HL-60 (cell line): ENCODE measurements at regions not wholly inside any gene's neighbourhood (a gene's known extent, or its start where the extent isn't known, plus 50 kb on each side); places are given as distances from the start of the nearest gene placed in this dataset.

ENCODE experiments used
- DNase-seq, 2 experiments: peaks; one replicate each; pipeline ENCODE4 v3.0.0-alpha.2; 2010 to 2020; ENCODE audit warnings: low read depth in 1 of 2, low spot score in 1 of 2
- H3K27ac ChIP-seq: fragments of 250-450 bp; sonication (Bioruptor Pico); replicated peaks from 2 replicates; pipeline ENCODE4 v1.5.1; 2020; ENCODE audit warnings: mild to moderate bottlenecking, moderate library complexity
- H3K27me3 ChIP-seq: fragments of 250-450 bp; sonication (Bioruptor Pico); 2 replicates; pipeline ENCODE4 v1.5.1; 2021; ENCODE audit warnings: mild to moderate bottlenecking, moderate library complexity; ENCODE audit not compliant: insufficient read depth, poor library complexity, severe bottlenecking
- H3K4me3 ChIP-seq: replicated peaks from 2 replicates; pipeline ENCODE4 v1.5.1; 2011; ENCODE audit warnings: mild to moderate bottlenecking, control low read depth, low read length; ENCODE audit not compliant: insufficient read depth
- GABPA ChIP-seq: IDR thresholded peaks from 2 replicates; pipeline ENCODE4 v1.6.1; 2012; ENCODE audit warnings: low read depth
- POLR2AphosphoS5 ChIP-seq: IDR thresholded peaks from 2 replicates; pipeline ENCODE4 v1.6.1; 2012; ENCODE audit warnings: low read depth
- SPI1 ChIP-seq: IDR thresholded peaks from 2 replicates; pipeline ENCODE4 v1.6.1; 2012; ENCODE audit warnings: low read depth, mild to moderate bottlenecking, borderline replicate concordance
- TF ChIP-seq, protein P1 (sequence below): IDR thresholded peaks from 2 replicates; pipeline ENCODE4 v1.6.1; 2012; ENCODE audit warnings: low read depth; ENCODE audit not compliant: insufficient replicate concordance
- TF ChIP-seq, protein P2 (sequence below): IDR thresholded peaks from one replicate; pipeline ENCODE4 v1.5.1; 2011; ENCODE audit warnings: low read length, control low read depth, inconsistent platforms; ENCODE audit not compliant: insufficient read depth

DNA sequence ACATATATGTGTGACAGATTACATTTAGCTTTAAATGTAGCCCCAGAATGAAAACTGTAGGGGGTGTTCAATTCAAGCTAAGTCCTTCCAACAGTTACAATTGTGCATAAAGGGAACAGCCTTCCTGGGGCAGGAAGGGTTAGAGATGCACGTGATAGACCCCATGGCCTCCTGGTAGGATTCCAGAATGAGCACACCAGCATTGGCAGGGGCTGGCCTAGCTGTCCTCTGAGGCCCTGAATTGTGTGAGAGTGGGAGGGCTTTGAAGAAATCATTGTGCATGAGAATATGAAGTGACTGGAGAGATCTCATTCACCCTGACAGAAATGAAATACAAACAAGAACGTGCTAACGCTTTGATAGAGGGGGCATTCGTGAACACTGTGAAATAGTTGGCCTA, 663.8 kb upstream of the KLF4 start:
- Histone ChIP-seq H3K27ac (no peak overlapping the region), H3K4me3 (no peak overlapping the region)
- TF ChIP-seq SPI1: no peak
- TF ChIP-seq POLR2AphosphoS5: no peak
- no peak for TF ChIP-seq GABPA
- TF ChIP-seq, protein P1, sequence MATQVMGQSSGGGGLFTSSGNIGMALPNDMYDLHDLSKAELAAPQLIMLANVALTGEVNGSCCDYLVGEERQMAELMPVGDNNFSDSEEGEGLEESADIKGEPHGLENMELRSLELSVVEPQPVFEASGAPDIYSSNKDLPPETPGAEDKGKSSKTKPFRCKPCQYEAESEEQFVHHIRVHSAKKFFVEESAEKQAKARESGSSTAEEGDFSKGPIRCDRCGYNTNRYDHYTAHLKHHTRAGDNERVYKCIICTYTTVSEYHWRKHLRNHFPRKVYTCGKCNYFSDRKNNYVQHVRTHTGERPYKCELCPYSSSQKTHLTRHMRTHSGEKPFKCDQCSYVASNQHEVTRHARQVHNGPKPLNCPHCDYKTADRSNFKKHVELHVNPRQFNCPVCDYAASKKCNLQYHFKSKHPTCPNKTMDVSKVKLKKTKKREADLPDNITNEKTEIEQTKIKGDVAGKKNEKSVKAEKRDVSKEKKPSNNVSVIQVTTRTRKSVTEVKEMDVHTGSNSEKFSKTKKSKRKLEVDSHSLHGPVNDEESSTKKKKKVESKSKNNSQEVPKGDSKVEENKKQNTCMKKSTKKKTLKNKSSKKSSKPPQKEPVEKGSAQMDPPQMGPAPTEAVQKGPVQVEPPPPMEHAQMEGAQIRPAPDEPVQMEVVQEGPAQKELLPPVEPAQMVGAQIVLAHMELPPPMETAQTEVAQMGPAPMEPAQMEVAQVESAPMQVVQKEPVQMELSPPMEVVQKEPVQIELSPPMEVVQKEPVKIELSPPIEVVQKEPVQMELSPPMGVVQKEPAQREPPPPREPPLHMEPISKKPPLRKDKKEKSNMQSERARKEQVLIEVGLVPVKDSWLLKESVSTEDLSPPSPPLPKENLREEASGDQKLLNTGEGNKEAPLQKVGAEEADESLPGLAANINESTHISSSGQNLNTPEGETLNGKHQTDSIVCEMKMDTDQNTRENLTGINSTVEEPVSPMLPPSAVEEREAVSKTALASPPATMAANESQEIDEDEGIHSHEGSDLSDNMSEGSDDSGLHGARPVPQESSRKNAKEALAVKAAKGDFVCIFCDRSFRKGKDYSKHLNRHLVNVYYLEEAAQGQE: no peak
- TF ChIP-seq, protein P2, sequence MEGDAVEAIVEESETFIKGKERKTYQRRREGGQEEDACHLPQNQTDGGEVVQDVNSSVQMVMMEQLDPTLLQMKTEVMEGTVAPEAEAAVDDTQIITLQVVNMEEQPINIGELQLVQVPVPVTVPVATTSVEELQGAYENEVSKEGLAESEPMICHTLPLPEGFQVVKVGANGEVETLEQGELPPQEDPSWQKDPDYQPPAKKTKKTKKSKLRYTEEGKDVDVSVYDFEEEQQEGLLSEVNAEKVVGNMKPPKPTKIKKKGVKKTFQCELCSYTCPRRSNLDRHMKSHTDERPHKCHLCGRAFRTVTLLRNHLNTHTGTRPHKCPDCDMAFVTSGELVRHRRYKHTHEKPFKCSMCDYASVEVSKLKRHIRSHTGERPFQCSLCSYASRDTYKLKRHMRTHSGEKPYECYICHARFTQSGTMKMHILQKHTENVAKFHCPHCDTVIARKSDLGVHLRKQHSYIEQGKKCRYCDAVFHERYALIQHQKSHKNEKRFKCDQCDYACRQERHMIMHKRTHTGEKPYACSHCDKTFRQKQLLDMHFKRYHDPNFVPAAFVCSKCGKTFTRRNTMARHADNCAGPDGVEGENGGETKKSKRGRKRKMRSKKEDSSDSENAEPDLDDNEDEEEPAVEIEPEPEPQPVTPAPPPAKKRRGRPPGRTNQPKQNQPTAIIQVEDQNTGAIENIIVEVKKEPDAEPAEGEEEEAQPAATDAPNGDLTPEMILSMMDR: no peak

DNA sequence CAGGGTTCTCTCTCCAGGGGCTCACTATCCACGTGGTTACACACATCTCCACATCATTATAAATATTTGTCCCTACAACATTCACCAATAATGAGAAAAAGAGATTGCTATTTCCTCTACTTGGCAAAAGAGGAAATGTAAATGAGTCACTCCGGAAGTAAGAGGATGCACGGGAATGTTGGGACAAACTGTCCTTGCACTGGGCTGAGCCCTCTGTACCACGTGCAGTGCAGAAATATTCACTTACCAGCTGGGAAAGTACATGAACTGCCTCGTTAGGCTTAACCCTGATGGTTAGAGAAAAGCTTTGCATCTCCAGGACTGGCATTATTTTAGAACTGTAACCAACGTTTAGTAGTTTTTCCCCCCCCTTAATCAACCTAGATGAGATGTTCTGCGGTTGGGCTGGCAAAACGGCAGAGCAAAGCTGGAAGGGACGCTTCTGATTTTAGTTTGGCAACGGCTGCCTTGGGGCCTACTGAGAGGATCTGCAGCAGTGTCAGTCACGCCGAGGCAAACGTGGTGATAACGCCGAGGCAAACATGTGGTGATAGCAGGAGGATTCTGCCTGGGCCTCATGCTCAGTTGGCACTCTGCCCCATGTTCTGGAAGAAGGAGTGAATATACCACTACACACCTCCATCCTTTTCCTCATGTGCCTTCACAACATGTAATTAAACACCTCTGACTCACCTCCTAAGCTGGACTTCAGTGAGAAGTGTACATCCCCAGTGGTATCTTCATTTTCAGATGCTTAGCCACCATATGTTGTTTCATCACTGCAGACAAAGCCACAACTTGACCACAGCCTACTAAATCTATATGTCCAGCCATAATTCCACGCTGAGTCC, 661.4 kb upstream of the KLF4 start:
- H3K27me3 ChIP-seq: no peaks in the 10 kb centered on the region
- H3K4me3 ChIP-seq: no peak overlapping the region
- TF ChIP-seq, protein P1: no peak
- peak; percentile 39; the same call in 1 of the 2 replicates for TF ChIP-seq SPI1
- DNase-seq: no peak
- no peak overlapping the region for H3K27ac ChIP-seq

More for the DNA sequence above, 663.8 kb upstream of the KLF4 start:
- no peaks in the 10 kb centered on the region for H3K27me3 ChIP-seq
- no peak for DNase-seq

DNA sequence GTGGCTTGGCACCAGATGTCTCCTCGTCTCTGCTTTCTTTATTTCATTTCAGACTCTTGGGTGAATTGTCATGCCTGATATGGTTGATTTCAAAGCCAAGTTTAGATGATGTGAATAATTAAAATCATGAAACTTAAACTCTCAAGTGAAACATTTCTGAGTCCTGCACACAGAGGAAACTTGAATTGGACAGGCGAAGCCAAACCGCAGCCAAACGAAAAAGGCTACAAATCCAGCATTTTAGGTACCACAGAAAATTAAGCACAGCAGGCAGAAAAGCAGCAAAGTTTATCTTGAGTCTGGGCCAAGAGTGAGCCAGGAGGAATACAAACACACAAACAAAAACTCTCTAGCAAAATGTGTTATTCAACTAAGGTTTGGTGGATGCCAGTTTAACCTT, 659.8 kb upstream of the KLF4 start:
- no peak for TF ChIP-seq SPI1
- no peak for TF ChIP-seq GABPA
- TF ChIP-seq POLR2AphosphoS5: no peak
- TF ChIP-seq, protein P2: no peak
- TF ChIP-seq, protein P1: no peak
- no peak overlapping the region for H3K27ac ChIP-seq
- no peak overlapping the region for H3K4me3 ChIP-seq
- no peak for DNase-seq
- H3K27me3 ChIP-seq: no peaks in the 10 kb centered on the region
